AG04450 (cell line): ENCODE measurements at regions not wholly inside any gene's neighbourhood (a gene's known extent, or its start where the extent isn't known, plus 50 kb on each side); places are given as distances from the start of the nearest gene placed in this dataset.

Source experiments
- CTCF ChIA-PET: fragments of 300-600, 350-600 bp; formaldehyde crosslinking; extraction: SDS; loops from one replicate; lab custom pipeline; 2022; ENCODE audit warnings: antibody characterized with exemption, inconsistent platforms; lab: Charles Lee
- POLR2A ChIA-PET: fragments of 350-600 bp; formaldehyde crosslinking; extraction: SDS; loops from one replicate; lab custom pipeline; 2021; ENCODE audit warnings: antibody characterized with exemption, inconsistent platforms; lab: Yijun Ruan, JAX
- DNase-seq: peaks from one replicate; pipeline ENCODE4 v3.0.0-alpha.2; 2011; ENCODE audit warnings: low read depth, low spot score
- H3K27ac ChIP-seq: one replicate; pipeline ENCODE4 v1.5.1; 2012; ENCODE audit warnings: low read depth, low read length, control low read depth
- H3K27me3 ChIP-seq: one replicate; pipeline ENCODE4 v1.6.0; 2012; ENCODE audit warnings: low read length; ENCODE audit not compliant: control insufficient read depth, insufficient read depth
- H3K4me3 ChIP-seq: 2 replicates; pipeline ENCODE4 v1.5.1; 2011; ENCODE audit warnings: mild to moderate bottlenecking, low read depth, low read length, control low read depth
- H3K9me3 ChIP-seq: 2 replicates; pipeline ENCODE4 v1.5.1; 2012; ENCODE audit warnings: low read length; ENCODE audit not compliant: control insufficient read depth, insufficient read depth
- TF ChIP-seq, protein P1 (sequence below): IDR thresholded peaks from 2 replicates; pipeline ENCODE4 v1.5.1; 2011; ENCODE audit warnings: low read depth, low read length, control low read depth, inconsistent platforms

DNA sequence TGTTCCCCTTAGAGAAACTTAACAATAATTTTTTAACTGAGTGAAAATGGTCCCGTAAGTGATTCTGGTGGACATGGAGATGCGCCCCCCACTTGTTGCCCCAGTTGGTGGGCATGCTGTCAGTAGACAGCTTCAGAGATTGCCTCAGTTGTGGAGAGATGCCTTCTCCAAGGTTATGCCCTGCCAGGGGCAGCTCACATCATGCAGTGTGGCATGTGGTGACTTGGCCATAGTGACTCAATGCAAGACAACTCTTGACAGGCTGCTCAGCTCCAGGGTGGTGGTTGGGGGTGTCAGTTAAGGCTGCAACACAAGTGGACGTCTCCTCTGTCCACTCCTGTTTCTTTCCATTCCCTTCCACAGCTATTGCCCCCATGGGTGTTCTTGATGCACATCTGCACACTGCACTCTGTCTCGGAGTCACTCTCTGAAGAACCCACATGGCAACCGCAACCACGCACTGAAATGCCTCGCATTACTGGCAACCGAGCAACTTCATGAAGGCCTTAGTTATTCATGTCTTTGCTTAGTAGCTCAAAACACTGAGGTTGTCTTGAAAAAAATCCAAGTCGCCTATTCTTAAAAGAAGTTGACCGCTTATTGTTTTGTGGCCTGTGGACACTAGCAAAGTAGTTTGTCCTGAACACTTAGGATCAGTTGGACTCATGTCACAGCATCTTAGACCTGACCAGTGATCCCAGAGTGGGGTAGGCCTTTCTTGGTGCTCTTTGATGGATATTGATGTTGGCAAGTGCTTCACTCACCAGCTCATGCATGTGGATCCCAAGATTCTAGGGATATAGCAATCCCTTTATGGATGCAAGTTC is 54.8 kb upstream of the USP1 start:
- CTCF ChIA-PET = interaction anchor here (1.3 kb wide), 1 partner anchor 9 kb away, joined by 3 read pairs; no protein-coding TSS in a partner anchor

DNA sequence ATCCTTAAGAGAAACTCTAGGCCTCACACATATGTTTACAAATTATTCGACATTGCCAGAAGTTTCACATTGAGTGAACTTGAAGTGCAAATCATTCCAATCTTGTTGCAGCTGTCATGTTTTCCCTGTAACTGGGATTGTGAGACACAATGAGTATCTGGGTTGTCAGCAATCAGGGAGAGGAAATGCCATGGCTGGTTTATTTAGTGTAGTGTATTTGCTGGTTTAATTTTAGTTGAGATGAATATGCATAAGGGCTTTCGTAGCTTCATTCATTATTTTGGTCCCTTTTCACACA is 54.2 kb upstream of the USP1 start:
- no peak overlapping the region for H3K4me3 ChIP-seq
- TF ChIP-seq, protein P1, sequence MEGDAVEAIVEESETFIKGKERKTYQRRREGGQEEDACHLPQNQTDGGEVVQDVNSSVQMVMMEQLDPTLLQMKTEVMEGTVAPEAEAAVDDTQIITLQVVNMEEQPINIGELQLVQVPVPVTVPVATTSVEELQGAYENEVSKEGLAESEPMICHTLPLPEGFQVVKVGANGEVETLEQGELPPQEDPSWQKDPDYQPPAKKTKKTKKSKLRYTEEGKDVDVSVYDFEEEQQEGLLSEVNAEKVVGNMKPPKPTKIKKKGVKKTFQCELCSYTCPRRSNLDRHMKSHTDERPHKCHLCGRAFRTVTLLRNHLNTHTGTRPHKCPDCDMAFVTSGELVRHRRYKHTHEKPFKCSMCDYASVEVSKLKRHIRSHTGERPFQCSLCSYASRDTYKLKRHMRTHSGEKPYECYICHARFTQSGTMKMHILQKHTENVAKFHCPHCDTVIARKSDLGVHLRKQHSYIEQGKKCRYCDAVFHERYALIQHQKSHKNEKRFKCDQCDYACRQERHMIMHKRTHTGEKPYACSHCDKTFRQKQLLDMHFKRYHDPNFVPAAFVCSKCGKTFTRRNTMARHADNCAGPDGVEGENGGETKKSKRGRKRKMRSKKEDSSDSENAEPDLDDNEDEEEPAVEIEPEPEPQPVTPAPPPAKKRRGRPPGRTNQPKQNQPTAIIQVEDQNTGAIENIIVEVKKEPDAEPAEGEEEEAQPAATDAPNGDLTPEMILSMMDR = no peak
- H3K9me3 ChIP-seq = no peaks in the 10 kb centered on the region
- no peaks in the 10 kb centered on the region for H3K27me3 ChIP-seq
- CTCF ChIA-PET = interaction anchor here (1.3 kb wide), 1 partner anchor 9 kb away, joined by 3 read pairs; no protein-coding TSS in a partner anchor
- no peak for DNase-seq
- POLR2A ChIA-PET = no interaction called here
- H3K27ac ChIP-seq = no peak overlapping the region

More for the DNA sequence above, 54.8 kb upstream of the USP1 start:
- no peaks in the 10 kb centered on the region for H3K9me3 ChIP-seq
- no peak overlapping the region for H3K4me3 ChIP-seq
- DNase-seq = no peak
- TF ChIP-seq, protein P1 = no peak
- no peaks in the 10 kb centered on the region for H3K27me3 ChIP-seq
- H3K27ac ChIP-seq = no peak overlapping the region
- POLR2A ChIA-PET = no interaction called here

DNA sequence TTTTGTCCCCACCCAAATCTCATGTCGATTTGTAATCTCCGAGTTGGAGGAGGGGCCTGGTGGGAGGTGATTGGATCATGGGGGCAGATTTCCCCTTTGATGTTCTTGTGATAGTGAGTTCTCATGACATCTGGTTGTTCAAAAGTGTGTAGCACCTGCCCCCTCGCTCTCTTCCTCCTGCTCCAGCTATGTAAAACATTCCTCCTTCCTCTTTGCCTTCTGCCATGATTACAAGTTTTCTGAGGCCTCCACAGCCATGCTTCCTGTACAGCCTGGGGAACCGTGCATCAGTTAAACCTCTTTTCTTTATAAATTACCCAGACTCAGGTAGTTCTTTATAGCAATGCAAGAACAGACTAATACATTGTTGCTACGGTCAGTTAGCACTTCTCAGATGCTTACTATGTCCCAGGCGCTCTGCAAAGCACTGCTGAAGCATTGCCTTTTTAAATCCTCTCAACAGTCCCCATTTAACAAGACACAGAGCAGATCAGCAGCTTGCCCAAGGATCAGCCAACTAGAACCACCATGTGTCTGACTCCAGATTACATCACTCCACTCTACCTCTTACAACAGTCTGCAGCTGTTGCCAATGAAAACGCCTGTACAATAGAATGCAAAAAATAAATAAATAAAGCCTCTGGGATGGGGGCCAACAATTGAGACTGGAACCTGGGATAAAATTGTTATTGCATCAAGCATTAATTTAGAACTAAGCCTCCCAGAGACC is 52.4 kb upstream of the USP1 start:
- POLR2A ChIA-PET = interaction anchor here (0.6 to 1.0 kb wide), 2 partner anchors 52 to 398 kb away, joined by 3 to 5 read pairs; no protein-coding TSS in a partner anchor
- CTCF ChIA-PET = no interaction called here

DNA sequence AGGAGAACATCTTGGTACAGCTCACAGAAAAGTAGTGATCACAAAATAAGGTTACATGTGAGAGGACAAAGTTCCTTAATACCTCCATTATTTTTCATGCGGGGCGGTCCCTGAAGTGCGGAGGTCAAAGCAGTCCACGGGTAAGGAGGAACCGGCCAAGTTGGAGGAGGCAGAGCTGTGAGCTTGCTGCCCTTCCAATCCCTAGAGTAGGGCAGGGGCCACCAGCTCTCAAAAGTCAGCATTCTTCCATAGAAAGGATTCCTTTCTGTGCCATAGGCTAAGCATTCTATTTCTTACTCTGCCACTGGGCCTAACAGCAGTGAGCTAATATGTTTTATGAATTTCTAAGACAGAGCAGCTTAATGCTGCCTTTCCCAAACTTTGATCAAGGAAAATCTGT is 50.9 kb upstream of the USP1 start:
- Histone ChIP-seq H3K27me3 (peaks cover 2% of the 10 kb centered on the region), H3K4me3 (no peak overlapping the region), H3K27ac (no peak overlapping the region), H3K9me3 (no peaks in the 10 kb centered on the region)
- DNase-seq = no peak
- TF ChIP-seq, protein P1 = no peak
- POLR2A ChIA-PET = no interaction called here
- CTCF ChIA-PET = interaction anchor here (0.6 kb wide), 1 partner anchor 201 kb away, joined by 4 read pairs; no protein-coding TSS in a partner anchor

More for the DNA sequence above, 52.4 kb upstream of the USP1 start:
- DNase-seq = peak; percentile 80
- H3K27me3 ChIP-seq = peaks cover 2% of the 10 kb centered on the region
- H3K27ac ChIP-seq = peak overlapping the region; percentile 4
- TF ChIP-seq, protein P1 = no peak
- H3K4me3 ChIP-seq = no peak overlapping the region
- no peaks in the 10 kb centered on the region for H3K9me3 ChIP-seq
